Pancreas (tissue), 10 donors: ENCODE measurements at regions not wholly inside any gene's neighbourhood (a gene's known extent, or its start where the extent isn't known, plus 50 kb on each side); places are given as distances from the start of the nearest gene placed in this dataset.

Experiments
- ATAC-seq, 4 donors: fragments of 200-7000 bp; cut with Tn5 transposase; one replicate each; pipeline versions ENCODE4 v1.8.0 to v1.9.1; 2020; ENCODE audit warnings: mild to moderate bottlenecking in 4 of 4, moderate library complexity in 4 of 4
- DNase-seq, 6 donors: peaks; one replicate each; pipeline ENCODE4 v3.0.0-alpha.2; 2020
- FAIRE-seq: peaks from 2 replicates; lab custom pipeline; 2012; peaks lifted over from hg19 to GRCh38; lab: Jason Lieb, UNC
- H3K27ac ChIP-seq, 4 donors: fragments of 200-600 bp; sonication (generic); 1 replicate in 3 of 4; 2 replicates in 1 of 4; pipeline versions ENCODE4 v1.5.0 to v1.8.0; 2020
- H3K27me3 ChIP-seq, 4 donors: fragments of 200-600 bp; one replicate each; pipeline ENCODE4 v1.8.0; 2021
- H3K36me3 ChIP-seq, 3 donors: fragments of 200-600 bp; sonication (generic) in 1 of 3; one replicate each; pipeline versions ENCODE4 v1.5.0 to v1.8.0; 2020 to 2021
- H3K4me1 ChIP-seq, 3 donors: fragments of 200-600 bp; one replicate each; pipeline ENCODE4 v1.8.0; 2021
- H3K4me3 ChIP-seq, 4 donors: fragments of 200-600 bp; sonication (generic) in 2 of 4; one replicate each; pipeline versions ENCODE4 v1.5.0 to v1.8.0; 2020 to 2021
- H3K9me3 ChIP-seq, 4 donors: fragments of 200-600 bp; one replicate each; pipeline ENCODE4 v1.8.0; 2021
- WGBS, 2 donors: extraction: QIAGEN DNeasy Blood & Tissue Kit; methylation state at CpG; one replicate each; pipeline ENCODE4 v1.1.7; 2013; 5-methylcytosine and 5-hydroxymethylcytosine counted together
- intact Hi-C, 3 donors: fragments of 100-400 bp; cut with DNase I; formaldehyde crosslinking; loops; one replicate each; pipeline versions ENCODE4 v1.11.1 to v1.14.2; 2022
- TF ChIP-seq, protein P1 (sequence below), 4 donors: fragments of 200-600 bp; sonication (generic) in 3 of 4; IDR thresholded peaks; one replicate each; pipeline versions ENCODE4 v1.5.0 to v1.8.0; 2021; ENCODE audit warnings: antibody characterized with exemption in 4 of 4
- donor health status: healthy with polysubstance abuse.
- donor health status: DM: no; HTN: no; CAD: no; lungs with moderate emphysema.
- donor health status: DM: no; HTN: no; CAD: no.
- donor health status: control.
- donor health status: control.
- donor health status: Bipolar disorder and iron deficiency.
- donor health status: DM: yes; HTN: yes; CAD: no.
- donor health status: DM: no; HTN: no; CAD: no.
- donor health status: DM: no; HTN: no; CAD: no.
- donor health status: DM: yes; HTN: yes; CAD: no.

DNA sequence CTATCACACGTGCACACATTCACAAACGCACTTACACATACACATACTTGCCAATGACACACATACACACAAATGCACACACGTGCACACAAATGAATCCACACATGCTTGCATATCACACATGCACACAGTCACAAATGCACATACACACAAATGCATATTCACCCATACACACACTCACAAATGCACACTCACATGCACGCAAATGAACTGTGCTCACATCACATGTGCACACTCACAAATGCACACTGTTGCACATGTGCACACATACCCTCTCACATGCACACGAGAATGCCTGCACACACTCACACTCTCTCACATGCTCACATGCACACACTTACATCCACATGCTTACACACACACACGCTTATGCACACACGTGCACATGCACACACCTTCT lies 368.1 kb downstream of the EIPR1 start:
- Histone ChIP-seq H3K27me3 (no peaks in the 10 kb centered on the region), H3K9me3 (no peaks in the 10 kb centered on the region), H3K4me3 (no peak overlapping the region), H3K27ac (no peak overlapping the region), H3K4me1 (no peaks in the 10 kb centered on the region), H3K36me3 (no peaks in the 10 kb centered on the region)
- 54 to 65% methylated on average over 7 of the region's 7 CpGs for WGBS, 2 donors
- ATAC-seq = no peak
- TF ChIP-seq, protein P1, sequence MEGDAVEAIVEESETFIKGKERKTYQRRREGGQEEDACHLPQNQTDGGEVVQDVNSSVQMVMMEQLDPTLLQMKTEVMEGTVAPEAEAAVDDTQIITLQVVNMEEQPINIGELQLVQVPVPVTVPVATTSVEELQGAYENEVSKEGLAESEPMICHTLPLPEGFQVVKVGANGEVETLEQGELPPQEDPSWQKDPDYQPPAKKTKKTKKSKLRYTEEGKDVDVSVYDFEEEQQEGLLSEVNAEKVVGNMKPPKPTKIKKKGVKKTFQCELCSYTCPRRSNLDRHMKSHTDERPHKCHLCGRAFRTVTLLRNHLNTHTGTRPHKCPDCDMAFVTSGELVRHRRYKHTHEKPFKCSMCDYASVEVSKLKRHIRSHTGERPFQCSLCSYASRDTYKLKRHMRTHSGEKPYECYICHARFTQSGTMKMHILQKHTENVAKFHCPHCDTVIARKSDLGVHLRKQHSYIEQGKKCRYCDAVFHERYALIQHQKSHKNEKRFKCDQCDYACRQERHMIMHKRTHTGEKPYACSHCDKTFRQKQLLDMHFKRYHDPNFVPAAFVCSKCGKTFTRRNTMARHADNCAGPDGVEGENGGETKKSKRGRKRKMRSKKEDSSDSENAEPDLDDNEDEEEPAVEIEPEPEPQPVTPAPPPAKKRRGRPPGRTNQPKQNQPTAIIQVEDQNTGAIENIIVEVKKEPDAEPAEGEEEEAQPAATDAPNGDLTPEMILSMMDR (IDR thresholded peaks at IDR 0.05) = no peak
- DNase-seq = no peak
- intact Hi-C loops = no loop called here
- no peak for FAIRE-seq

DNA sequence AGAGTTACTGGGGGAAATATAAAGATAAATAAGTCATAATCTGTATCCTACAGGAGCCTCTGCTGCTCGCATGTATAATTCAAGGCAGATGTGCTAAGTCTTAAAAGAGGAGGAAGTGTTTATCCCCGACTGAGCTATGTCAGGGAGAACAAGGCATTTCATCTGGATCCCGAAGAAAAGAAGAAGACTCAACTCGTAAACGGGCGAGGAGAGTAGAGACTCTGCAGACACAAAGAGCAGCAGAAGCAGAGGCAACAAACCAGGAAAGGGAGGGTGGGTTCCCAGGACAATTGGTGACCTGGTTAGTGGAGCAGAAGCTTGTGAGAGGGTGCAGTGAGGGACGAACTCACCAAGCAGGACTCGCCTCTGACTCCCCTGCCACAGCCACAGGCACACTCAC lies 368.6 kb downstream of the EIPR1 start:
- ATAC-seq = no peak
- no peak for FAIRE-seq
- WGBS, 2 donors = 46 to 59% methylated on average over 8 of the region's 8 CpGs
- Histone ChIP-seq H3K27me3 (no peaks in the 10 kb centered on the region), H3K27ac (no peak overlapping the region), H3K4me3 (no peak overlapping the region), H3K9me3 (no peaks in the 10 kb centered on the region), H3K36me3 (no peaks in the 10 kb centered on the region), H3K4me1 (no peaks in the 10 kb centered on the region)
- no peak for DNase-seq
- TF ChIP-seq, protein P1 (IDR thresholded peaks at IDR 0.05) = no peak
- intact Hi-C loops = no loop called here

DNA sequence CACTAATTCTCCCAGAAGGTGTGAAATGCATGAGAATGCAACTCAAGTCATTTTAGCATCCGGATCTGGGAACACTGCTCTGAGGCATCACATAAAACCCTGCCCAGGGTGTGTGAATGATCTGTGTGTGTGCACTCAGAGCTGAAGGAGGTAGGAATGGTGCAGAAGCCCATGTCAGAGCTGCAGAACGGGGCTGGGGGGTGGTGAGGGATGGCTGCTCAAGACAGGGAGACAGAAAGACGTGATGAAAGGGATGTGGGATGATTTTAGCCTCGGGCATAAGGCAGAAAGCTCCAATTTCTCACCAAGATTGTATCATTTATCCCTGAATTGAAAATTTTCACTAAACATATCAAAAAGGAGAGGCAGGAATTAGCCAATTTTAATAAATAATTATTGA lies 369.1 kb downstream of the EIPR1 start:
- WGBS, 2 donors = 45 to 53% methylated on average over 4 of the region's 4 CpGs
- intact Hi-C loops = no loop called here
- Histone ChIP-seq H3K36me3 (no peaks in the 10 kb centered on the region), H3K9me3 (no peaks in the 10 kb centered on the region), H3K4me1 (no peaks in the 10 kb centered on the region), H3K27me3 (no peaks in the 10 kb centered on the region), H3K27ac (no peak overlapping the region), H3K4me3 (no peak overlapping the region)
- DNase-seq (no peak), FAIRE-seq (no peak), ATAC-seq (no peak)
- TF ChIP-seq, protein P1 (IDR thresholded peaks at IDR 0.05) = no peak

DNA sequence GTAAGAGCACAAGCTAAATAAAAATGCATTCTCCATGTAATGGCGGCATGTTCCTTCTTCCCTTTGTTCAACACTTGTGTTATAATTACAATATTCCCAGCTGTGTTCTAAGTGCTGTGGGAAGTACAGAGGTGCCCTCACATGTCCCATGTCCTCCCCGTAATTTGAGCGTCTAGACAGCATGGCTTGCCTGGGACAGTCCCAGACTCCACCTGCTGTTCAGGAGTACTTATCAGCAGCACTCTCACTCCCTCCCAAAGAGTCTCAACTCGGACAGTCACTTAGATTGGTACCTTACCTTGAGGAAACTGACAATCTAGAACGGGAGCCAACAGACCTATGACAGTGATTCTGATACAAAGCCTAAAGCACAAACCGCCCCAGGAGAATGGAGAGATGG lies 370.5 kb downstream of the EIPR1 start:
- intact Hi-C loops = no loop called here
- H3K4me1 ChIP-seq = no peaks in the 10 kb centered on the region
- H3K9me3 ChIP-seq = no peaks in the 10 kb centered on the region
- no peak overlapping the region for H3K27ac ChIP-seq
- no peak for DNase-seq
- TF ChIP-seq, protein P1 (IDR thresholded peaks at IDR 0.05) = no peak
- WGBS, 2 donors = 56 to 65% methylated on average over 6 of the region's 6 CpGs
- peaks cover 0 to 3% (median 0%) of the 10 kb centered on the region in 4 donors for H3K27me3 ChIP-seq
- no peaks in the 10 kb centered on the region for H3K36me3 ChIP-seq
- ATAC-seq = no peak
- FAIRE-seq = no peak
- H3K4me3 ChIP-seq = no peak overlapping the region

DNA sequence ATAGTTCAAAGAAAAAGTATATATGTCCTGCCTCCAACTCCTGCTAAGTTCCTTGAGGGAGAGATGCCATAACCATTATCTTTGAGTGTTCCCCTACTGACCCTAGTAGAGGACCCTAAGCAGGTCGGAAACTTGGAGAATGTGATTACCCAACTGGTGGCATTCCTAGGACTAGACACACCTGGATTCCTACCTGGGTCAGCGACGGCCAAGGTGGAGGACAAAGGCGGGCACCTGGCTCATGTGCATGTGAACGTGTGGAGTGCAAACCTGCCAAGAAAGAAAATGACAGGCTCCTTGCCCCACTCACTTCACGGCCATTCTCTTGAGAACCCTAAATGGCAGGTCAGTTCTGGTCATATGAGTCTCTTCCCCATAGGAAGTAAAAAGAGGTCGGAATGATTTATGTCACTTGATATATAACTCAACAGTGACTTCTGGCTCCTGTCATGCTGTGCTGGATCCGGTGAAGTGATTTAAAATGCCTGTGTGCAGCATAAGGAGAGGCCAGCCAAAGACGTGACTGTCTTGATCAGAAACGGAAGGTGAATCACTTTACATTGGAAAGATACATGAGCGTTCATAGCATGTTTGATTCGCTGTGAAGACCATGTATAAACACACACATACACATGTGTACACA lies 371.6 kb downstream of the EIPR1 start:
- WGBS, 2 donors = 68 to 82% methylated on average over 12 of the region's 12 CpGs
- TF ChIP-seq, protein P1 (IDR thresholded peaks at IDR 0.05) = no peak

More for the DNA sequence above, 371.6 kb downstream of the EIPR1 start:
- intact Hi-C loops = no loop called here
- H3K9me3 ChIP-seq = no peaks in the 10 kb centered on the region
- H3K36me3 ChIP-seq = no peaks in the 10 kb centered on the region
- no peaks in the 10 kb centered on the region for H3K4me1 ChIP-seq
- H3K27ac ChIP-seq = no peak overlapping the region
- no peak for DNase-seq
- ATAC-seq = no peak
- peaks cover 0 to 3% (median 0%) of the 10 kb centered on the region in 4 donors for H3K27me3 ChIP-seq
- FAIRE-seq = no peak
- H3K4me3 ChIP-seq = no peak overlapping the region
